Chondrocyte (in vitro differentiated cells): ENCODE measurements at regions not wholly inside any gene's neighbourhood (a gene's known extent, or its start where the extent isn't known, plus 50 kb on each side); places are given as distances from the start of the nearest gene placed in this dataset.

Experiments
- DNase-seq: peaks from one replicate; pipeline ENCODE4 v3.0.0; 2021; ENCODE audit warnings: mixed read lengths, low spot score
- H3K27ac Mint-ChIP-seq: one replicate; pipeline ENCODE4 v1.8.0; 2021; ENCODE audit warnings: mild to moderate bottlenecking, moderate library complexity, mixed read lengths; ENCODE audit not compliant: unreplicated experiment
- H3K27me3 Mint-ChIP-seq: 2 replicates; pipeline ENCODE4 v1.8.0; 2021; ENCODE audit warnings: low read depth, mixed read lengths
- H3K36me3 Mint-ChIP-seq: 2 replicates; pipeline ENCODE4 v1.8.0; 2021; ENCODE audit warnings: low read depth, mixed read lengths
- H3K4me1 Mint-ChIP-seq: 2 replicates; pipeline ENCODE4 v1.8.0; 2021; ENCODE audit warnings: low read depth, mild to moderate bottlenecking, mixed read lengths
- H3K4me3 Mint-ChIP-seq: one replicate; pipeline ENCODE4 v1.8.0; 2021; ENCODE audit warnings: mild to moderate bottlenecking, moderate library complexity, mixed read lengths; ENCODE audit not compliant: unreplicated experiment
- H3K9me3 Mint-ChIP-seq: 2 replicates; pipeline ENCODE4 v1.8.0; 2021; ENCODE audit warnings: low read depth, mixed read lengths
- TF ChIP-seq, protein P1 (sequence below): fragments of 200-600 bp; sonication (generic); IDR thresholded peaks from 2 replicates; pipeline ENCODE4 v1.5.0; 2021; ENCODE audit warnings: antibody characterized with exemption, mild to moderate bottlenecking, moderate library complexity

- H3K36me3 Mint-ChIP-seq, result no peaks in the 10 kb centered on the region
- TF ChIP-seq, protein P1, sequence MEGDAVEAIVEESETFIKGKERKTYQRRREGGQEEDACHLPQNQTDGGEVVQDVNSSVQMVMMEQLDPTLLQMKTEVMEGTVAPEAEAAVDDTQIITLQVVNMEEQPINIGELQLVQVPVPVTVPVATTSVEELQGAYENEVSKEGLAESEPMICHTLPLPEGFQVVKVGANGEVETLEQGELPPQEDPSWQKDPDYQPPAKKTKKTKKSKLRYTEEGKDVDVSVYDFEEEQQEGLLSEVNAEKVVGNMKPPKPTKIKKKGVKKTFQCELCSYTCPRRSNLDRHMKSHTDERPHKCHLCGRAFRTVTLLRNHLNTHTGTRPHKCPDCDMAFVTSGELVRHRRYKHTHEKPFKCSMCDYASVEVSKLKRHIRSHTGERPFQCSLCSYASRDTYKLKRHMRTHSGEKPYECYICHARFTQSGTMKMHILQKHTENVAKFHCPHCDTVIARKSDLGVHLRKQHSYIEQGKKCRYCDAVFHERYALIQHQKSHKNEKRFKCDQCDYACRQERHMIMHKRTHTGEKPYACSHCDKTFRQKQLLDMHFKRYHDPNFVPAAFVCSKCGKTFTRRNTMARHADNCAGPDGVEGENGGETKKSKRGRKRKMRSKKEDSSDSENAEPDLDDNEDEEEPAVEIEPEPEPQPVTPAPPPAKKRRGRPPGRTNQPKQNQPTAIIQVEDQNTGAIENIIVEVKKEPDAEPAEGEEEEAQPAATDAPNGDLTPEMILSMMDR, result no peak
- DNase-seq, result no peak
- H3K4me1 Mint-ChIP-seq, result no peaks in the 10 kb centered on the region
- H3K27me3 Mint-ChIP-seq, result peaks cover 3% of the 10 kb centered on the region
- H3K4me3 Mint-ChIP-seq, result no peak overlapping the region
- H3K9me3 Mint-ChIP-seq, result no peaks in the 10 kb centered on the region
- H3K27ac Mint-ChIP-seq, result no peak overlapping the region
Measured at GRCh38 chr3:116899253-116899652, 189.7 kb downstream of the TUSC7 start.

DNA sequence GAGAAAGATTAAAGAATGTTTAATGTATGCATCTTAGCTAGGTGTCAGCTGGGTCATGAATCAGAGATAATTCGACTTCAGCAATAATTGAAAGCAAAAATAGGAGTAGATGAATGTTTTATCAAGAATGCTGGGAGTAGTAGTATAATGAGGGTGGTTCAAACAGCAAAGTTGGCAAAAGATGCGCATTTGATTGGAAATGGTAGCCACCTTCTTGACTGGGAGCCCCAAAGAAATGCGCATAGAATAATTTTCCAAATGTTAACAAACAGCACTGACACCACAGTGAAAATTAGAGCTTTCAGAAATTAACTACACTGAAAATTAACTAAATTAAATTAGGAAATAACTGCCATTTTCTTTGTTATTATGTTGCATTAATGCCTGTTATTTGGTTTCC, 195.8 kb downstream of the TUSC7 start:
- no peaks in the 10 kb centered on the region for H3K9me3 Mint-ChIP-seq
- no peak overlapping the region for H3K27ac Mint-ChIP-seq
- H3K4me3 Mint-ChIP-seq, result no peak overlapping the region
- H3K4me1 Mint-ChIP-seq, result no peaks in the 10 kb centered on the region
- TF ChIP-seq, protein P1, result no peak
- DNase-seq, result no peak
- peaks cover 6% of the 10 kb centered on the region for H3K27me3 Mint-ChIP-seq
- H3K36me3 Mint-ChIP-seq, result no peaks in the 10 kb centered on the region

GRCh38 chr3:116905794-116906193, 196.2 kb downstream of the TUSC7 start:
- DNase-seq, result no peak
- Mint-ChIP-seq H3K4me1 (no peaks in the 10 kb centered on the region), H3K9me3 (no peaks in the 10 kb centered on the region), H3K27ac (no peak overlapping the region), H3K36me3 (no peaks in the 10 kb centered on the region), H3K4me3 (no peak overlapping the region), H3K27me3 (peaks cover 6% of the 10 kb centered on the region)
- TF ChIP-seq, protein P1, result no peak

GRCh38 chr3:116912116-116912515, 202.5 kb downstream of the TUSC7 start:
- no peak overlapping the region for H3K27ac Mint-ChIP-seq
- H3K4me3 Mint-ChIP-seq, result no peak overlapping the region
- peaks cover 16% of the 10 kb centered on the region for H3K27me3 Mint-ChIP-seq
- DNase-seq, result no peak
- H3K9me3 Mint-ChIP-seq, result no peaks in the 10 kb centered on the region
- H3K4me1 Mint-ChIP-seq, result no peaks in the 10 kb centered on the region
- TF ChIP-seq, protein P1, result no peak
- H3K36me3 Mint-ChIP-seq, result no peaks in the 10 kb centered on the region

DNA sequence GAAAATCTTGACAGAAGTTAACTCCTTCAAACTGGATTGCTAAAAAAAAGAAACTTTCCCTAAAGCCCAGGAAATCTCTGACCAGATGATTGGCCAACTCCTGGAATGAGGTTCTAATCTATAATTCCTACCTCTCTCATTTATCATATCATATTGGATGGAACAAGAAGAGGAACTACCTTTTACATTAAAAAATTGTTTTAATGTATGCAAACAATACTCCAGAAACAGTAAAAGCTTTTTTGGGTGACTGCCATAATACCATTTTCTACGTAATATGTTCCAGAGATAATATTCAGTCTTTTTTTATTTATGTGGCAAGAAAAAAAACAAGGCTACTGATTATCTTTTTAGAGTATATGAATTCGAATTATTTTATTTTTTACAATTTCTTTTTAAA, 204.4 kb downstream of the TUSC7 start:
- Mint-ChIP-seq H3K4me1 (no peaks in the 10 kb centered on the region), H3K9me3 (no peaks in the 10 kb centered on the region), H3K36me3 (no peaks in the 10 kb centered on the region), H3K27ac (no peak overlapping the region), H3K27me3 (peaks cover 16% of the 10 kb centered on the region), H3K4me3 (no peak overlapping the region)
- TF ChIP-seq, protein P1, result no peak
- DNase-seq, result no peak
